Gastroesophageal sphincter (tissue), 3 donors: ENCODE measurements at regions not wholly inside any gene's neighbourhood (a gene's known extent, or its start where the extent isn't known, plus 50 kb on each side); places are given as distances from the start of the nearest gene placed in this dataset.

Experiments
- CTCF ChIP-seq, 4 experiments: fragments of 200-600 bp in 2 of 4; fragments of 450-650 bp in 2 of 4; sonication (generic) in 1 of 4; IDR thresholded peaks; one replicate each; pipeline ENCODE4 v1.5.1; 2017 to 2019; ENCODE audit warnings: antibody characterized with exemption in 4 of 4, mild to moderate bottlenecking in 2 of 4, moderate library complexity in 2 of 4
- EP300 ChIP-seq: sonication (generic); formaldehyde crosslinking; IDR thresholded peaks from one replicate; pipeline ENCODE4 v1.6.1; 2017; ENCODE audit warnings: antibody characterized with exemption, mild to moderate bottlenecking

GRCh38 chr4:30833206-30833605 is 113.0 kb downstream of the PCDH7 start:
- no peak for TF ChIP-seq CTCF (IDR thresholded peaks at IDR 0.05)
- TF ChIP-seq EP300, result no peak
